ENCODE measurements at regions not wholly inside any gene's neighbourhood (a gene's known extent, or its start where the extent isn't known, plus 50 kb on each side); places are given as distances from the start of the nearest gene placed in this dataset.

DNA sequence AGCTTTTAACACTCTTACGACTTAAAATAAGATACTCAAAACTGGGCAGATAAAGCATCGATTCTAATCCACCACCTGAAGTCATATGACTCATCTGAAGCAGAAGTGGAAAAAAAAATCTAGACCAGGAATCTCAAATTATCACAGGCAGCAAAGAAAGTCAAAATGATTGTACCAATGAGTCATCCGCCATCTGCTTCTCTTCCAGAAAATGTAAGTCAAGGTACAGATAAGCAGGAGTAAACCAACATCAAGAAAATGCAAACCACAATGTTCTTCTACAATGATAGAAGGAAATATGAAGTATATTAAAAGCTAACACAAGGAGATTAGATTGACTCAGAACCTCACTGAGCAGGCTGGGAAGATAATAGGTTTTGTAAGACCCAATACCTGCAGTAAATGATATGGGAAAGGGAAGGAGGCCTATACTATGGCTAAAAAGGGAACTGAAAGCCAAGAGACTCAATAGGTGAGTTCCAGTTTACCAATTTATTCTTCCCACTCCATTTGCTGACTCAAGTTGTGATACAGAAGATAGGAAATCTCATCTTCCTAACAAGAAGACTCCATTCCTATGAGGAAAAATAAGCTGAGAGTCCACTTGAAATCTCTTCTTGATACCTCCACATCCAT lies 88.4 kb upstream of the TET2 start:
- H3K79me2 ChIP-seq (ENCODE audit: control insufficient read depth, insufficient read depth, low read length): no peaks in the 10 kb centered on the region
- SMC1A ChIA-PET (ENCODE audit: uncharacterized antibody, unreplicated experiment): interaction anchor here (0.7 to 2.6 kb wide), 8 partner anchors 8 to 413 kb away, joined by 3 to 5 read pairs (median 4); no protein-coding TSS in a partner anchor
- no TSS peak for BruUV-seq (replicated peaks)
- peak; percentile 5; the same call in 1 of the 3 replicates for ATAC-seq
- FAIRE-seq: peak; percentile 44
- in situ Hi-C loops (cut with MboI): no loop called here
- no peak overlapping the region for H3K4me3 ChIP-seq
- RAD21 ChIA-PET (ENCODE audit: unreplicated experiment): interaction anchor here (1.4 to 1.8 kb wide), 2 partner anchors 92 to 96 kb away, joined by 3 to 6 read pairs; no protein-coding TSS in a partner anchor
- no peaks in the 10 kb centered on the region for H3K36me3 ChIP-seq (ENCODE audit: control insufficient read depth in 2 of 2, insufficient read depth in 2 of 2, low read length in 1 of 2)
- H4K20me1 ChIP-seq (ENCODE audit: control insufficient read depth, insufficient read depth): no peaks in the 10 kb centered on the region
- H3K4me2 ChIP-seq (ENCODE audit: control insufficient read depth, insufficient read depth): peak overlapping the region; percentile 56
- POLR2A ChIA-PET: no interaction called here
- intact Hi-C loops (cut with micrococcal nuclease; ENCODE audit: unreplicated experiment): loop anchor here (5.0 to 10.0 kb wide), 2 partner anchors 566 to 993 kb away; partner anchors contain the start of gene CXXC4
- peaks cover 5% of the 10 kb centered on the region for H3K9me3 ChIP-seq (replicated peaks; ENCODE audit: control insufficient read depth, insufficient read depth, low read length)
- H3K27ac ChIP-seq (ENCODE audit: control insufficient read depth, insufficient read depth): peak overlapping the region; percentile 90
- H2AFZ ChIP-seq (ENCODE audit: control insufficient read depth, low read depth, low read length): peak overlapping the region; percentile 45
- peak; percentile 58 for DNase-seq (ENCODE audit: low read depth, low spot score)
- H3K4me1 ChIP-seq (ENCODE audit: control insufficient read depth, insufficient read depth, low read length): peaks cover 48% of the 10 kb centered on the region
- WGBS (ENCODE audit: insufficient coverage, insufficient replicate concordance, low lambda C conversion rate, missing lambda C conversion rate): 2% methylated on average over 3 of the region's 3 CpGs
- peak overlapping the region; percentile 46 for H3K9ac ChIP-seq (ENCODE audit: control insufficient read depth, insufficient read depth, low read length)
- H3K27me3 ChIP-seq (replicated peaks in 1 of 2; ENCODE audit: control insufficient read depth in 2 of 2, insufficient read depth in 2 of 2, low read length in 1 of 2): no peaks in the 10 kb centered on the region
- CTCF ChIA-PET: interaction anchor here (0.5 to 2.0 kb wide), 7 partner anchors 17 to 608 kb away, joined by 3 to 4 read pairs (median 3); no protein-coding TSS in a partner anchor
- TF ChIP-seq ETV6 (conservative IDR thresholded peaks at IDR 0.05 in 1 of 2, IDR thresholded peaks at IDR 0.05 in 1 of 2; ENCODE audit: borderline replicate concordance in 1 of 2, low read depth in 1 of 2) (peak in 1 of 2 experiments; percentile 73; a peak in 1 of 4 replicates), TARDBP (IDR thresholded peaks at IDR 0.05; ENCODE audit: borderline replicate concordance) (no peak), CEBPB (IDR thresholded peaks at IDR 0.05; ENCODE audit: borderline replicate concordance in 1 of 2, low read depth in 2 of 2, low read length in 2 of 2) (0 out of 4 replicates have a peak, but pooled peaks of 1 of the 2 experiments have one; percentile 40), NFIC (IDR thresholded peaks at IDR 0.05; ENCODE audit: low read depth, low read length) (peak; percentile 83), JUNB (IDR thresholded peaks at IDR 0.05) (peak; percentile 75), ZNF274 (IDR thresholded peaks at IDR 0.05; ENCODE audit: insufficient read depth, insufficient read length) (no peak), IKZF2 (IDR thresholded peaks at IDR 0.05) (peak; percentile 86 to 88), ZNF622 (IDR thresholded peaks at IDR 0.05) (no peak), KAT2A (conservative IDR thresholded peaks at IDR 0.05; ENCODE audit: control insufficient read depth, low read depth, low read length) (no peak), PML (IDR thresholded peaks at IDR 0.05; ENCODE audit: low read length) (peak; percentile 53; the same call in 1 of the 2 replicates), GABPA (IDR thresholded peaks at IDR 0.05; ENCODE audit: low read depth) (no peak), SPI1 (IDR thresholded peaks at IDR 0.05; ENCODE audit: borderline replicate concordance, insufficient read depth, low read depth, low read length) (peak; percentile 92)
- TF ChIP-seq, protein P1, sequence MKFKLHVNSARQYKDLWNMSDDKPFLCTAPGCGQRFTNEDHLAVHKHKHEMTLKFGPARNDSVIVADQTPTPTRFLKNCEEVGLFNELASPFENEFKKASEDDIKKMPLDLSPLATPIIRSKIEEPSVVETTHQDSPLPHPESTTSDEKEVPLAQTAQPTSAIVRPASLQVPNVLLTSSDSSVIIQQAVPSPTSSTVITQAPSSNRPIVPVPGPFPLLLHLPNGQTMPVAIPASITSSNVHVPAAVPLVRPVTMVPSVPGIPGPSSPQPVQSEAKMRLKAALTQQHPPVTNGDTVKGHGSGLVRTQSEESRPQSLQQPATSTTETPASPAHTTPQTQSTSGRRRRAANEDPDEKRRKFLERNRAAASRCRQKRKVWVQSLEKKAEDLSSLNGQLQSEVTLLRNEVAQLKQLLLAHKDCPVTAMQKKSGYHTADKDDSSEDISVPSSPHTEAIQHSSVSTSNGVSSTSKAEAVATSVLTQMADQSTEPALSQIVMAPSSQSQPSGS (IDR thresholded peaks at IDR 0.05; ENCODE audit: low read length): peak; percentile 61
- TF ChIP-seq, protein P2, sequence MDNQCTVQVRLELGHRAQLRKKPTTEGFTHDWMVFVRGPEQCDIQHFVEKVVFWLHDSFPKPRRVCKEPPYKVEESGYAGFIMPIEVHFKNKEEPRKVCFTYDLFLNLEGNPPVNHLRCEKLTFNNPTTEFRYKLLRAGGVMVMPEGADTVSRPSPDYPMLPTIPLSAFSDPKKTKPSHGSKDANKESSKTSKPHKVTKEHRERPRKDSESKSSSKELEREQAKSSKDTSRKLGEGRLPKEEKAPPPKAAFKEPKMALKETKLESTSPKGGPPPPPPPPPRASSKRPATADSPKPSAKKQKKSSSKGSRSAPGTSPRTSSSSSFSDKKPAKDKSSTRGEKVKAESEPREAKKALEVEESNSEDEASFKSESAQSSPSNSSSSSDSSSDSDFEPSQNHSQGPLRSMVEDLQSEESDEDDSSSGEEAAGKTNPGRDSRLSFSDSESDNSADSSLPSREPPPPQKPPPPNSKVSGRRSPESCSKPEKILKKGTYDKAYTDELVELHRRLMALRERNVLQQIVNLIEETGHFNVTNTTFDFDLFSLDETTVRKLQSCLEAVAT (IDR thresholded peaks at IDR 0.05): no peak
- TF ChIP-seq, protein P3, sequence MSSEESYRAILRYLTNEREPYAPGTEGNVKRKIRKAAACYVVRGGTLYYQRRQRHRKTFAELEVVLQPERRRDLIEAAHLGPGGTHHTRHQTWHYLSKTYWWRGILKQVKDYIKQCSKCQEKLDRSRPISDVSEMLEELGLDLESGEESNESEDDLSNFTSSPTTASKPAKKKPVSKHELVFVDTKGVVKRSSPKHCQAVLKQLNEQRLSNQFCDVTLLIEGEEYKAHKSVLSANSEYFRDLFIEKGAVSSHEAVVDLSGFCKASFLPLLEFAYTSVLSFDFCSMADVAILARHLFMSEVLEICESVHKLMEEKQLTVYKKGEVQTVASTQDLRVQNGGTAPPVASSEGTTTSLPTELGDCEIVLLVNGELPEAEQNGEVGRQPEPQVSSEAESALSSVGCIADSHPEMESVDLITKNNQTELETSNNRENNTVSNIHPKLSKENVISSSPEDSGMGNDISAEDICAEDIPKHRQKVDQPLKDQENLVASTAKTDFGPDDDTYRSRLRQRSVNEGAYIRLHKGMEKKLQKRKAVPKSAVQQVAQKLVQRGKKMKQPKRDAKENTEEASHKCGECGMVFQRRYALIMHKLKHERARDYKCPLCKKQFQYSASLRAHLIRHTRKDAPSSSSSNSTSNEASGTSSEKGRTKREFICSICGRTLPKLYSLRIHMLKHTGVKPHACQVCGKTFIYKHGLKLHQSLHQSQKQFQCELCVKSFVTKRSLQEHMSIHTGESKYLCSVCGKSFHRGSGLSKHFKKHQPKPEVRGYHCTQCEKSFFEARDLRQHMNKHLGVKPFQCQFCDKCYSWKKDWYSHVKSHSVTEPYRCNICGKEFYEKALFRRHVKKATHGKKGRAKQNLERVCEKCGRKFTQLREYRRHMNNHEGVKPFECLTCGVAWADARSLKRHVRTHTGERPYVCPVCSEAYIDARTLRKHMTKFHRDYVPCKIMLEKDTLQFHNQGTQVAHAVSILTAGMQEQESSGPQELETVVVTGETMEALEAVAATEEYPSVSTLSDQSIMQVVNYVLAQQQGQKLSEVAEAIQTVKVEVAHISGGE (CRISPR knock-in tag; IDR thresholded peaks at IDR 0.05): no peak
- TF ChIP-seq, protein P4, sequence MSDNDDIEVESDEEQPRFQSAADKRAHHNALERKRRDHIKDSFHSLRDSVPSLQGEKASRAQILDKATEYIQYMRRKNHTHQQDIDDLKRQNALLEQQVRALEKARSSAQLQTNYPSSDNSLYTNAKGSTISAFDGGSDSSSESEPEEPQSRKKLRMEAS (IDR thresholded peaks at IDR 0.05; ENCODE audit: low read depth, low read length): no peak

Data from GM12878 (cell line).